Astrocyte (in vitro differentiated cells and primary cell): ENCODE measurements at regions not wholly inside any gene's neighbourhood (a gene's known extent, or its start where the extent isn't known, plus 50 kb on each side); places are given as distances from the start of the nearest gene placed in this dataset.

ENCODE experiments used
- EZH2 ChIP-seq: IDR thresholded peaks from 2 replicates; pipeline ENCODE4 v1.6.1; 2012; ENCODE audit warnings: mild to moderate bottlenecking, low read length, inconsistent platforms; ENCODE audit not compliant: insufficient read depth
- TF ChIP-seq, protein P1 (sequence below): IDR thresholded peaks from 2 replicates; pipeline ENCODE4 v1.5.1; 2011; ENCODE audit warnings: low read depth, mild to moderate bottlenecking, inconsistent platforms, low read length, moderate library complexity; ENCODE audit not compliant: insufficient read depth

GRCh38 chr10:21031232-21031795 is 134.2 kb upstream of the NEBL start:
- TF ChIP-seq, protein P1, sequence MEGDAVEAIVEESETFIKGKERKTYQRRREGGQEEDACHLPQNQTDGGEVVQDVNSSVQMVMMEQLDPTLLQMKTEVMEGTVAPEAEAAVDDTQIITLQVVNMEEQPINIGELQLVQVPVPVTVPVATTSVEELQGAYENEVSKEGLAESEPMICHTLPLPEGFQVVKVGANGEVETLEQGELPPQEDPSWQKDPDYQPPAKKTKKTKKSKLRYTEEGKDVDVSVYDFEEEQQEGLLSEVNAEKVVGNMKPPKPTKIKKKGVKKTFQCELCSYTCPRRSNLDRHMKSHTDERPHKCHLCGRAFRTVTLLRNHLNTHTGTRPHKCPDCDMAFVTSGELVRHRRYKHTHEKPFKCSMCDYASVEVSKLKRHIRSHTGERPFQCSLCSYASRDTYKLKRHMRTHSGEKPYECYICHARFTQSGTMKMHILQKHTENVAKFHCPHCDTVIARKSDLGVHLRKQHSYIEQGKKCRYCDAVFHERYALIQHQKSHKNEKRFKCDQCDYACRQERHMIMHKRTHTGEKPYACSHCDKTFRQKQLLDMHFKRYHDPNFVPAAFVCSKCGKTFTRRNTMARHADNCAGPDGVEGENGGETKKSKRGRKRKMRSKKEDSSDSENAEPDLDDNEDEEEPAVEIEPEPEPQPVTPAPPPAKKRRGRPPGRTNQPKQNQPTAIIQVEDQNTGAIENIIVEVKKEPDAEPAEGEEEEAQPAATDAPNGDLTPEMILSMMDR = no peak
- TF ChIP-seq EZH2 = no peak
